Left ventricle myocardium inferior (tissue), 1 donor: ENCODE measurements at regions not wholly inside any gene's neighbourhood (a gene's known extent, or its start where the extent isn't known, plus 50 kb on each side); places are given as distances from the start of the nearest gene placed in this dataset.
A peak's percentile ranks its signal among the peaks of the same experiment; 100 is the strongest.

Experiments used
- DNase-seq: peaks from one replicate; pipeline ENCODE4 v3.0.0-alpha.2; 2020
- H3K27ac ChIP-seq: fragments of 200-600 bp; replicated peaks from 2 replicates; pipeline ENCODE4 v1.8.0; 2021
- H3K27me3 ChIP-seq: fragments of 200-600 bp; 2 replicates; pipeline ENCODE4 v1.8.0; 2021; ENCODE audit warnings: low read depth
- H3K36me3 ChIP-seq: fragments of 200-600 bp; 2 replicates; pipeline ENCODE4 v1.8.0; 2021
- H3K4me1 ChIP-seq: fragments of 200-600 bp; 2 replicates; pipeline ENCODE4 v1.8.0; 2021
- H3K4me3 ChIP-seq: fragments of 200-600 bp; 2 replicates; pipeline ENCODE4 v1.8.0; 2021; ENCODE audit warnings: mild to moderate bottlenecking, moderate library complexity
- H3K9me3 ChIP-seq: fragments of 200-600 bp; replicated peaks from 2 replicates; pipeline ENCODE4 v1.8.0; 2021
- intact Hi-C: fragments of 100-400 bp; cut with micrococcal nuclease; formaldehyde crosslinking; loops from one replicate; pipeline ENCODE4 v1.11.0; 2022
- TF ChIP-seq, protein P1 (sequence below): fragments of 200-600 bp; IDR thresholded peaks from 2 replicates; pipeline ENCODE4 v1.8.0; 2021; ENCODE audit warnings: antibody characterized with exemption, mild to moderate bottlenecking, borderline replicate concordance
- donor health status: DM: no; HTN: yes; CAD: no; lungs with severe emphysema.

DNA sequence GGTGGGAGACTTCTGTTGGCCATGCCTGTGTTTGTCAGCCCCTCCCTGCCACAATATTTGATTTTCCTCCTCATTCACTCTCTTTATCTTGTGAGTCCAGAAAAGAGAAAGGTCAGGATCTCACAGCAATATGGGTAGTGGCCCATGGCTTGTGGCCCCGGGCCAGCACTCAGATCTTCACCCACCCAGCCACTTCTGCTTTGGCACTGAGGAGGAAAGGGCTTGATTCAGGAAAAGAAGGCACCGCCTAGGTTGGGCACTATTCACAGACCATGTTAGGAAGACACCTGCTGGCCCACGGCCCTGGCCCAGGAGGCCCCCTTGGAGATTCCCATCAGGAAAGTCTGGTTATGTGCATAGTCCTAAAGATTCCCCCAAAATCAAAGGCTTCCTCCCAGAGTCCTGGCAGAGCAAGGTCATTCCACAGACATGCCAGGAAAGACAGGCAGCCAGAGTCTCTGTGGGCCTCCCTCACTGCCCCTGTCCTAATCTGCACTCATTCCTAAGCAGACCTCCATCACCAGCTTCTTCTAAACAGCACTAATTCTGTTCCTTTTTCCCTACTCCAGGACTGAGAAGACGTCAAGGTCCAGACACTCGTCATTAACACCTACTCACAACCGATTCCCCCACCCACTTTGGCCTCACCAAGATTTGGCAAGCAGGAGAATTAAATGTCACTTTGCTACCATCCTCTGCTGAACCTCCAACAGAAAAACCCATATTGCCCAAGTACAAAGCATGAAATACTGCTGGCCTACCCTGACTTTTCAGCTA, 179.3 kb downstream of the DEPDC1B start:
- peaks cover 45% of the 10 kb centered on the region for H3K4me1 ChIP-seq
- no peak overlapping the region for H3K4me3 ChIP-seq
- intact Hi-C loops, result no loop called here
- H3K27ac ChIP-seq, result peak overlapping the region; percentile 74
- no peaks in the 10 kb centered on the region for H3K9me3 ChIP-seq
- peak; percentile 18 for DNase-seq
- H3K27me3 ChIP-seq, result no peaks in the 10 kb centered on the region
- no peaks in the 10 kb centered on the region for H3K36me3 ChIP-seq
- TF ChIP-seq, protein P1, sequence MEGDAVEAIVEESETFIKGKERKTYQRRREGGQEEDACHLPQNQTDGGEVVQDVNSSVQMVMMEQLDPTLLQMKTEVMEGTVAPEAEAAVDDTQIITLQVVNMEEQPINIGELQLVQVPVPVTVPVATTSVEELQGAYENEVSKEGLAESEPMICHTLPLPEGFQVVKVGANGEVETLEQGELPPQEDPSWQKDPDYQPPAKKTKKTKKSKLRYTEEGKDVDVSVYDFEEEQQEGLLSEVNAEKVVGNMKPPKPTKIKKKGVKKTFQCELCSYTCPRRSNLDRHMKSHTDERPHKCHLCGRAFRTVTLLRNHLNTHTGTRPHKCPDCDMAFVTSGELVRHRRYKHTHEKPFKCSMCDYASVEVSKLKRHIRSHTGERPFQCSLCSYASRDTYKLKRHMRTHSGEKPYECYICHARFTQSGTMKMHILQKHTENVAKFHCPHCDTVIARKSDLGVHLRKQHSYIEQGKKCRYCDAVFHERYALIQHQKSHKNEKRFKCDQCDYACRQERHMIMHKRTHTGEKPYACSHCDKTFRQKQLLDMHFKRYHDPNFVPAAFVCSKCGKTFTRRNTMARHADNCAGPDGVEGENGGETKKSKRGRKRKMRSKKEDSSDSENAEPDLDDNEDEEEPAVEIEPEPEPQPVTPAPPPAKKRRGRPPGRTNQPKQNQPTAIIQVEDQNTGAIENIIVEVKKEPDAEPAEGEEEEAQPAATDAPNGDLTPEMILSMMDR, result no peak

DNA sequence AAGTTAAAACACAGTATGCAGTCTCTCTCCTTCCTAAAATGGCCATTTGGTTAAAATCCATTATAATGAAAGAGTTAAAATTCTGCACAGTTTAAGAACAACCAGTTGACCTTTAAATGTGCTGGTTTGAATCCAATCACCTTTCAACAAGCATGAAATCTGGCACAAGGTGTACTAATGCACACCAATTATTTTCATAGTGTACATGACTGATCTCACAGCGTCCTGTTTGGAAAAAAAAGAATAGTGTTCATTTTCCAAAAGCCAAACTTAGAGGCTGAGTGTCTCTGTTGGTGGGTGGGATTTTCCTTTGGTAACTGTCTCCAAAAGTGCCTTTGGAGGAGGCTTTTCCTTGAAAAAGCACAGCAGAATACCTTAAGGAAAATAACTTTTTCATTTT, 180.6 kb downstream of the DEPDC1B start:
- Histone ChIP-seq H3K27ac (peak overlapping the region; percentile 74), H3K4me1 (peaks cover 48% of the 10 kb centered on the region), H3K9me3 (no peaks in the 10 kb centered on the region), H3K27me3 (no peaks in the 10 kb centered on the region), H3K4me3 (no peak overlapping the region), H3K36me3 (no peaks in the 10 kb centered on the region)
- intact Hi-C loops, result no loop called here
- no peak for DNase-seq
- TF ChIP-seq, protein P1, result no peak

DNA sequence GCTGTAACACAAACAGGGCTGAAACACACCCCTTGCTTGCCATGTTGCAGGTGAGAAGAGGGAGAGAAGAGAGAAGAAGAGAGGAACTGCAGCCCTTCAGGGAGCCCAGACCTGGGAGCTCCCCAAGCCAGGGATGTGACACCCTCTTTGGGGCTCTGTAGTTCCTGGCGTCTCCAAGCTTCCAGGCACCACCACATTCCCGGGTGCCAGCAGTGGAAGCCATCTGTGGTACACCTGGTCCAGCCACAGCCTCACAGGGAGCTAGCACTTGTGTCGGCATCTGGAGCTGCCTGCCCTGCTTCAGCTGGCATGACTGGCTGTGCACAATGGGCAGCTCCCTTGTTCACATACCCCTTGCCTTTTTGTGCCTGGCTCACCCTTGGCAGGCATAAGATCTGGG, 182.1 kb downstream of the DEPDC1B start:
- TF ChIP-seq, protein P1, result no peak
- peaks cover 50% of the 10 kb centered on the region for H3K4me1 ChIP-seq
- H3K4me3 ChIP-seq, result no peak overlapping the region
- H3K27ac ChIP-seq, result no peak overlapping the region
- DNase-seq, result no peak
- no peaks in the 10 kb centered on the region for H3K27me3 ChIP-seq
- intact Hi-C loops, result no loop called here
- H3K9me3 ChIP-seq, result no peaks in the 10 kb centered on the region
- H3K36me3 ChIP-seq, result no peaks in the 10 kb centered on the region

DNA sequence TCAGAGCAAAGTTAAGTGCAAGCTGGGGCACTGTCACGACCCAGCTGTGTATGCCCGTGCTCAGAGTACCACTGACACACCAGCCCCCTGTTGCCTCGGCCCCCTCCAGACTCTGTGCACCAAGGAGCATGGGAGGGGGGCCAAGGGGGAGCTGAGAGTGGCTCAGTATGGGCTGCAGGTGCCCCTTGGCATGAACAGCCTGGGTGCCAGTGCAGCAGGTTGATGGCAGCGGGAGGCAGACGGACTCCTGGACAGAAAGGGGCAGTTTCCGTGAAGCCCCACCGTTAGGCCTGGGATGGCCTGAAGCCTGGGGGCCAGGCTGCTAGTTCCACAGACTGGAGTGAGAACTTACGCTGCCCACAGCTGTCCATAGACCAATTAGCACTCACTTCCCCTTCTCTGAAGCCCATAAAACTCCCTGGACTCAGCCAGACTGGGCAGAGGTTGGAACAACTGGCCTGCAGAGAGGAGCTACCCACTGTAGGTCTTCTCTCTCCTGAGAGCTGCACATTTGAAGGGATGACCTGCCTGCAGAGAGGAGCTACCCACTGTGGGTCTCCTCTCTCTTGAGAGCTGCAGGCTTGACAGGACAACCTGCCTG, 182.8 kb downstream of the DEPDC1B start:
- Histone ChIP-seq H3K9me3 (no peaks in the 10 kb centered on the region), H3K4me1 (peaks cover 49% of the 10 kb centered on the region), H3K4me3 (no peak overlapping the region), H3K27ac (no peak overlapping the region), H3K36me3 (no peaks in the 10 kb centered on the region), H3K27me3 (no peaks in the 10 kb centered on the region)
- intact Hi-C loops, result no loop called here
- no peak for DNase-seq
- TF ChIP-seq, protein P1, result no peak

DNA sequence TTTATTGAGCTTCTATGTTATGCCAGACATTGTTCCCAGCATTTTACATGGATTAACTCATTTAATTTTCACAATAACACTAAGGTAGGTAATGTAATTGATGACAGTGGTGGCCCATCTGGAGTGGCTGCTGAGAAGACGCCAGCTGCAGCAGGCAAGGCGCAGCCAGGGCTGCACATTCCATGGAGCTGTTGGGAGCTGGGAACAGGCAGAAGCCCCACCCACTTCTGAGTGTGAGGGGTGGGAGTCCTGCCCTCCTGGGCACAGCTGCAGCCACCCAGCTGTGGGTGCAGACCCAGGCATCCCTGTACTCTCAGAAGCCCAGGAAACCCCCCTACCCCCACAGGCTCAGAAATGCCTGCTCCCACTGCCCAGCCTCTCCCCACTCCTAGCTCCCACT, 183.3 kb downstream of the DEPDC1B start:
- Histone ChIP-seq H3K4me3 (no peak overlapping the region), H3K27me3 (no peaks in the 10 kb centered on the region), H3K27ac (no peak overlapping the region), H3K4me1 (peaks cover 44% of the 10 kb centered on the region), H3K9me3 (no peaks in the 10 kb centered on the region), H3K36me3 (no peaks in the 10 kb centered on the region)
- no peak for DNase-seq
- intact Hi-C loops, result no loop called here
- TF ChIP-seq, protein P1, result no peak
